Ovary (tissue), 7 donors: ENCODE measurements at regions not wholly inside any gene's neighbourhood (a gene's known extent, or its start where the extent isn't known, plus 50 kb on each side); places are given as distances from the start of the nearest gene placed in this dataset.

Source experiments
- DNase-seq, 5 donors: peaks; one replicate each; pipeline ENCODE4 v3.0.0-alpha.2; 2019 to 2020
- H3K27ac ChIP-seq, 2 donors: fragments of 200-600 bp; one replicate each; pipeline versions ENCODE4 v1.5.1 to v1.8.0; 2019 to 2022
- H3K27me3 ChIP-seq: fragments of 200-600 bp; one replicate; pipeline ENCODE4 v1.8.0; 2022
- H3K36me3 ChIP-seq: fragments of 200-600 bp; sonication (generic); one replicate; pipeline ENCODE4 v1.5.1; 2019
- H3K4me1 ChIP-seq: one replicate; pipeline ENCODE4 v1.8.1; 2013; ENCODE audit warnings: mild to moderate bottlenecking, moderate library complexity; ENCODE audit not compliant: insufficient read depth
- H3K4me3 ChIP-seq: fragments of 200-600 bp; sonication (generic); one replicate; pipeline ENCODE4 v1.5.1; 2017
- H3K9me3 ChIP-seq, 2 donors: fragments of 200-600 bp in 1 of 2; sonication (generic) in 1 of 2; one replicate each; pipeline versions ENCODE4 v1.5.1 to v1.8.1; 2013 to 2019; ENCODE audit warnings: mild to moderate bottlenecking in 1 of 2, moderate library complexity in 1 of 2
- EP300 ChIP-seq: sonication (generic); formaldehyde crosslinking; IDR thresholded peaks from one replicate; pipeline ENCODE4 v1.6.1; 2017; ENCODE audit warnings: antibody characterized with exemption
- POLR2A ChIP-seq: fragments of 450-650 bp; IDR thresholded peaks from one replicate; pipeline ENCODE4 v1.6.1; 2017; ENCODE audit warnings: antibody characterized with exemption, mild to moderate bottlenecking, moderate library complexity
- WGBS, 3 donors: extraction: QIAGEN DNeasy Blood & Tissue Kit in 1 of 3; methylation state at CpG; one replicate each; pipeline versions ENCODE4 v1.1.5 to v1.1.7; 2013 to 2017; 5-methylcytosine and 5-hydroxymethylcytosine counted together
- intact Hi-C, 4 donors: fragments of 100-400 bp; cut with DNase I; formaldehyde crosslinking; loops; one replicate each; pipeline versions ENCODE4 v1.11.0 to v1.15.1; 2022 to 2023
- TF ChIP-seq, protein P1 (sequence below), 3 donors: fragments of 450-650 bp in 2 of 3; fragments of 200-600 bp in 1 of 3; IDR thresholded peaks; one replicate each; pipeline versions ENCODE4 v1.5.1 to v1.8.0; 2016 to 2022; ENCODE audit warnings: antibody characterized with exemption in 3 of 3, mild to moderate bottlenecking in 1 of 3
- donor health status: DM: no; HTN: no; CAD: no; lungs with moderate emphysema.
- donor health status: DM: no; HTN: no; CAD: no.
- donor health status: Bipolar disorder and iron deficiency.
- donor health status: DM: no; HTN: no; CAD: no.
- donor health status: DM: yes; HTN: yes; CAD: no.

DNA sequence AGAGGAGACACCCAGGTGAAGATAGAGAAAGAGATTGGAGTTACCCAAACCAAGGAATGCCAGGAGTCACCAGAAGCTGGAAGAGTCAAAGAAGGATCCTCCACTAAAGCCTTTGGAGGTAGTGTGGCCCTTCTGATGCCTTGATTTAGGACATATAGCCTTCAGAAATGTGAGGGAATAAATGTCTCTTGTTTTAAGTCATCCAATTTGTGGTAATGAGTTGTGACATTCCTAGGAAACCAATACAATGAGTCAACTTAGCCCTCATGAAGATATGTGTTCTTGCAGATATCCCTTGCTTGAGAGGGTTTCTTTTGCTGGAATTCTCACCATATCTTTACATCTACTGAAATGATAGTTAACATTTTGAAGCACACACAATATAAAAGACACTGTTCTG, 58.8 kb downstream of the CCER1 start:
- Histone ChIP-seq H3K4me3 (no peak overlapping the region), H3K27me3 (no peaks in the 10 kb centered on the region), H3K36me3 (no peaks in the 10 kb centered on the region), H3K9me3 (no peaks in the 10 kb centered on the region), H3K4me1 (no peaks in the 10 kb centered on the region), H3K27ac (no peak overlapping the region)
- TF ChIP-seq EP300 = no peak
- TF ChIP-seq POLR2A = no peak
- TF ChIP-seq, protein P1, sequence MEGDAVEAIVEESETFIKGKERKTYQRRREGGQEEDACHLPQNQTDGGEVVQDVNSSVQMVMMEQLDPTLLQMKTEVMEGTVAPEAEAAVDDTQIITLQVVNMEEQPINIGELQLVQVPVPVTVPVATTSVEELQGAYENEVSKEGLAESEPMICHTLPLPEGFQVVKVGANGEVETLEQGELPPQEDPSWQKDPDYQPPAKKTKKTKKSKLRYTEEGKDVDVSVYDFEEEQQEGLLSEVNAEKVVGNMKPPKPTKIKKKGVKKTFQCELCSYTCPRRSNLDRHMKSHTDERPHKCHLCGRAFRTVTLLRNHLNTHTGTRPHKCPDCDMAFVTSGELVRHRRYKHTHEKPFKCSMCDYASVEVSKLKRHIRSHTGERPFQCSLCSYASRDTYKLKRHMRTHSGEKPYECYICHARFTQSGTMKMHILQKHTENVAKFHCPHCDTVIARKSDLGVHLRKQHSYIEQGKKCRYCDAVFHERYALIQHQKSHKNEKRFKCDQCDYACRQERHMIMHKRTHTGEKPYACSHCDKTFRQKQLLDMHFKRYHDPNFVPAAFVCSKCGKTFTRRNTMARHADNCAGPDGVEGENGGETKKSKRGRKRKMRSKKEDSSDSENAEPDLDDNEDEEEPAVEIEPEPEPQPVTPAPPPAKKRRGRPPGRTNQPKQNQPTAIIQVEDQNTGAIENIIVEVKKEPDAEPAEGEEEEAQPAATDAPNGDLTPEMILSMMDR (IDR thresholded peaks at IDR 0.05) = no peak
- no peak for DNase-seq
- intact Hi-C loops = no loop called here

DNA sequence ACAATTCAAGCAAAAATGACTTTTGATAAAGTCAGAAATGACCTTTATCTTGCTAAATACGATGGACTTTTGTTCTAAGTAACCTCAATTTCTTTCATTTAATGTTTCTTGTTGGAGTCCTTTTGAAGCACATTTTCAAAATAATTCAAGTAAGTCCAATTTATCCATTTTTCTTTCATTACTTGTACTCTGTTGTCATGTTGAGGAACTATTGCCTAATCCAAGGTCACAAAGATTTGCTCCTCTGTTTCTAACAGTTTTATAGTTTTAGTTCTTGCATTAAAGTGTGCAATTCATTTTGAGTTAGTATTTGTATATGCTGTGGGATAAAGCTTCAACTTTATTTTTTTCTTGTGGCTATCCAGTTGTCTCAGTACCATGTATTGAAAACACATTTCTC, 66.7 kb downstream of the CCER1 start:
- no peak for DNase-seq
- 15 to 30% (median 22%) methylated on average over 1 of the region's 1 CpG for WGBS, 3 donors
- Histone ChIP-seq H3K36me3 (no peaks in the 10 kb centered on the region), H3K4me3 (no peak overlapping the region), H3K9me3 (no peaks in the 10 kb centered on the region), H3K4me1 (no peaks in the 10 kb centered on the region), H3K27me3 (no peaks in the 10 kb centered on the region), H3K27ac (no peak overlapping the region)
- intact Hi-C loops = no loop called here
- TF ChIP-seq, protein P1 (IDR thresholded peaks at IDR 0.05) = no peak
- TF ChIP-seq EP300 (no peak), POLR2A (no peak)

DNA sequence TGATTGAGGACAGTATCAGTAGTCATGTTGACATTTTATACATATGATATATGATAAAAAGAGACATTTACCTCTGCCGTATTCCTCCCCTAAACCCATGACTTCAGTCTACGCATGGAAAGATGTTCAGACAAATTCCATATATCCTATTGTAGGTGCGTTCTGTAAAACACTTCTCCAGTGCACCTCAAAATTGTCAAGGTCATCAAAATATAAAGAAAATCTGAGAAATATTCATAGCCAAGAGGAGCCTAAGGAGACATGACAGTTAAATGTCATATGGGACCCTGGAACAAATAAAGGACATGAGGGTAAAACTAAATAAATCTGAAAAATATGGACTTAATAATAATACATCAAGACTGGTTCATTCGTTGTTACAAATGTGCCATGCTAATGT, 71.5 kb downstream of the CCER1 start:
- no peaks in the 10 kb centered on the region for H3K9me3 ChIP-seq
- no peaks in the 10 kb centered on the region for H3K27me3 ChIP-seq
- H3K36me3 ChIP-seq = no peaks in the 10 kb centered on the region
- TF ChIP-seq POLR2A = no peak
- DNase-seq = no peak
- intact Hi-C loops = no loop called here
- WGBS, 3 donors = 80 to 97% (median 96%) methylated on average over 4 of the region's 4 CpGs
- no peaks in the 10 kb centered on the region for H3K4me1 ChIP-seq
- no peak overlapping the region for H3K4me3 ChIP-seq
- H3K27ac ChIP-seq = no peak overlapping the region

DNA sequence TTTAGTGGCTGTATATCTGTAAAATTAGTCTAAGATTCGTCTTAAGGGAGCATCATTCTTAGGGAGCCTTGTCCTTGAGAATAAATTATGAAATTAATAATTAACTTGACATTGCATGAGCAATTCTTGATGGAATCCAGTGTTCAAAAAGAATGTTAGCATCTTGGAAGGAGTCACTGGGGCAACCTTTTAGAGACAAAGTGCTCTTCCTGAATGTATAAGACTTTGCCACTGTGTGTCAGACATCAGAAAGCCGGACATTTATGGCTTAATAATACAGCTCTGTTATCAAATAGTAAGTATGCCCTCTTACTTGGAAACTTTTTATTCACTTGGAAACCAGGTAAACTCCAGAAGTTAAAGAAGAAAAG, 83.3 kb downstream of the CCER1 start:
- 51 to 59% (median 53%) methylated on average over 2 of the region's 2 CpGs for WGBS, 3 donors
- H3K27ac ChIP-seq = no peak overlapping the region

DNA sequence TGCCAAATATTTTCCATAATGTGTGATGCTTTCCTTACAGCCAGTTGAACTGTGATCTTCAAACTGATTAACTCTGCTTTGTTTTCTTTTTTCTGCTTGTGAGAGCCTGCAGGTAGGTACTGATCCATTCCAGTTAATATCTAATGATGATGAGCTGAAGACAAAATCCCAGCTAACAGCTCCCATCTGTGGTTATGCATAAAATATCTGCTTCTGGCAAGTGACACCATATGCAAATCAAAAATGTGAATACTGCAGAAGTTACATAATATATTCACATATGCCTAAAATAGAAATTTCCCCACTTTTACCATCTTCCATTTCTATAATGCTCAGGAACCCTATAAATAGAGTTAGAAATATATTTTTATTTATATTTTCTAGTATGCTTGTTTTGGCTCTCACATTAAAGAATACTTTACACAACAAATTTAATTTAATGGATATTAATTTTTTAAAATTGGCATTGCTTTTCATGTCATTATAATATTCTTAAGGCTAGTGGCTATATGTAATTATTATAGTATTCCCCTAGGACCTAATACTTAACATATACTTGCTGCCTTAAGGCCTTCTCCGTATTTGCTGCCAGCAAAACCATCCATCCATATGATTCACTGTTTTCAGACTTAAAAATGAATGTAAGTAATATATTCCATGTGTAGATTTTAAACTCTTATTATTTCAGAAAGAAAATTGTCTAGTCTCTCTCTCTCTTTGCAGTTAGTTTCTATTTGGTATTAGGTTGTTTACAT, 83.8 kb downstream of the CCER1 start:
- Histone ChIP-seq H3K36me3 (no peaks in the 10 kb centered on the region), H3K4me3 (no peak overlapping the region), H3K9me3 (no peaks in the 10 kb centered on the region), H3K27ac (no peak overlapping the region), H3K4me1 (no peaks in the 10 kb centered on the region), H3K27me3 (no peaks in the 10 kb centered on the region)
- DNase-seq = no peak
- TF ChIP-seq POLR2A = no peak
- 82 to 88% (median 86%) methylated on average over 1 of the region's 1 CpG for WGBS, 3 donors
- intact Hi-C loops = no loop called here

More for the DNA sequence above, 83.3 kb downstream of the CCER1 start:
- Histone ChIP-seq H3K36me3 (no peaks in the 10 kb centered on the region), H3K4me1 (no peaks in the 10 kb centered on the region), H3K27me3 (no peaks in the 10 kb centered on the region), H3K4me3 (no peak overlapping the region), H3K9me3 (no peaks in the 10 kb centered on the region)
- DNase-seq = no peak
- intact Hi-C loops = no loop called here
- TF ChIP-seq EP300 (no peak), POLR2A (no peak)
- TF ChIP-seq, protein P1 (IDR thresholded peaks at IDR 0.05) = no peak
